Ascending aorta (tissue), 2 donors: ENCODE measurements at regions not wholly inside any gene's neighbourhood (a gene's known extent, or its start where the extent isn't known, plus 50 kb on each side); places are given as distances from the start of the nearest gene placed in this dataset.

Experiments used
- DNase-seq, 2 donors: peaks; one replicate each; pipeline ENCODE4 v3.0.0-alpha.2; 2019; ENCODE audit warnings: low spot score in 2 of 2
- H3K27ac ChIP-seq, 2 donors: fragments of 200-600 bp; sonication (generic); one replicate each; pipeline ENCODE4 v1.5.1; 2016 to 2017; ENCODE audit warnings: mild to moderate bottlenecking in 1 of 2
- H3K27me3 ChIP-seq: fragments of 200-600 bp; sonication (generic); one replicate; pipeline ENCODE4 v1.5.1; 2017
- H3K36me3 ChIP-seq, 2 donors: fragments of 200-600 bp; sonication (generic); one replicate each; pipeline ENCODE4 v1.5.1; 2016
- H3K4me1 ChIP-seq, 2 donors: fragments of 200-600 bp; sonication (generic); one replicate each; pipeline ENCODE4 v1.5.1; 2016 to 2017; ENCODE audit warnings: mild to moderate bottlenecking in 1 of 2
- H3K4me3 ChIP-seq, 2 donors: fragments of 200-600 bp; sonication (generic); one replicate each; pipeline ENCODE4 v1.5.1; 2016 to 2017; ENCODE audit warnings: mild to moderate bottlenecking in 1 of 2
- H3K9me3 ChIP-seq, 2 donors: fragments of 200-600 bp; sonication (generic); one replicate each; pipeline ENCODE4 v1.5.1; 2016
- CTCF ChIP-seq, 3 experiments: fragments of 200-600 bp in 2 of 3; fragments of 450-650 bp in 1 of 3; sonication (generic) in 2 of 3; IDR thresholded peaks; one replicate each; pipeline ENCODE4 v1.5.1; 2016 to 2019; ENCODE audit warnings: antibody characterized with exemption in 3 of 3, mild to moderate bottlenecking in 1 of 3, moderate library complexity in 1 of 3
- intact Hi-C: fragments of 100-400 bp; cut with DNase I; formaldehyde crosslinking; loops from one replicate; pipeline ENCODE4 v1.15.1; 2023

GRCh38 chr2:36146765-36147164, 208.8 kb upstream of the CRIM1 start:
- Histone ChIP-seq H3K4me1 (no peaks in the 10 kb centered on the region), H3K9me3 (no peaks in the 10 kb centered on the region), H3K4me3 (no peak overlapping the region), H3K27me3 (no peaks in the 10 kb centered on the region), H3K27ac (no peak overlapping the region), H3K36me3 (no peaks in the 10 kb centered on the region)
- no peak for DNase-seq
- no peak for TF ChIP-seq CTCF (IDR thresholded peaks at IDR 0.05)
- intact Hi-C loops = no loop called here

- Histone ChIP-seq H3K27ac (no peak overlapping the region), H3K27me3 (no peaks in the 10 kb centered on the region), H3K4me3 (no peak overlapping the region), H3K9me3 (no peaks in the 10 kb centered on the region), H3K4me1 (no peaks in the 10 kb centered on the region), H3K36me3 (no peaks in the 10 kb centered on the region)
- TF ChIP-seq CTCF (IDR thresholded peaks at IDR 0.05) = no peak
- no peak for DNase-seq
- intact Hi-C loops = no loop called here
Observed at GRCh38 chr2:36140391-36140790, 215.2 kb upstream of the CRIM1 start.

GRCh38 chr2:36137612-36138011, 218.0 kb upstream of the CRIM1 start:
- intact Hi-C loops = no loop called here
- H3K36me3 ChIP-seq = no peaks in the 10 kb centered on the region
- no peaks in the 10 kb centered on the region for H3K27me3 ChIP-seq
- H3K4me3 ChIP-seq = no peak overlapping the region
- peaks cover 0 to 3% of the 10 kb centered on the region in 2 donors for H3K9me3 ChIP-seq
- TF ChIP-seq CTCF (IDR thresholded peaks at IDR 0.05) = no peak
- DNase-seq = no peak
- no peaks in the 10 kb centered on the region for H3K4me1 ChIP-seq
- no peak overlapping the region for H3K27ac ChIP-seq

- no peaks in the 10 kb centered on the region for H3K36me3 ChIP-seq
- peaks cover 0 to 3% of the 10 kb centered on the region in 2 donors for H3K9me3 ChIP-seq
- H3K4me1 ChIP-seq = no peaks in the 10 kb centered on the region
- no peaks in the 10 kb centered on the region for H3K27me3 ChIP-seq
- no peak overlapping the region for H3K27ac ChIP-seq
- DNase-seq = no peak
- H3K4me3 ChIP-seq = no peak overlapping the region
- TF ChIP-seq CTCF (IDR thresholded peaks at IDR 0.05) = no peak
- intact Hi-C loops = no loop called here
Observed at GRCh38 chr2:36134281-36134680, 221.3 kb upstream of the CRIM1 start.

- no peaks in the 10 kb centered on the region for H3K36me3 ChIP-seq
- no peaks in the 10 kb centered on the region for H3K27me3 ChIP-seq
- no peak overlapping the region for H3K27ac ChIP-seq
- no peaks in the 10 kb centered on the region for H3K4me1 ChIP-seq
- no peak for DNase-seq
- H3K4me3 ChIP-seq = no peak overlapping the region
- TF ChIP-seq CTCF (IDR thresholded peaks at IDR 0.05) = no peak
- H3K9me3 ChIP-seq = no peaks in the 10 kb centered on the region
- intact Hi-C loops = no loop called here
Observed at GRCh38 chr2:36128359-36128758, 227.2 kb upstream of the CRIM1 start.

- Histone ChIP-seq H3K27ac (no peak overlapping the region), H3K9me3 (no peaks in the 10 kb centered on the region), H3K36me3 (no peaks in the 10 kb centered on the region), H3K27me3 (no peaks in the 10 kb centered on the region), H3K4me3 (no peak overlapping the region), H3K4me1 (no peaks in the 10 kb centered on the region)
- TF ChIP-seq CTCF (IDR thresholded peaks at IDR 0.05) = no peak
- intact Hi-C loops = no loop called here
- DNase-seq = no peak
Observed at GRCh38 chr2:36125702-36126101, 229.9 kb upstream of the CRIM1 start.
